IMR-90 (cell line): ENCODE measurements at regions not wholly inside any gene's neighbourhood (a gene's known extent, or its start where the extent isn't known, plus 50 kb on each side); places are given as distances from the start of the nearest gene placed in this dataset.

ENCODE experiments used
- ATAC-seq: fragments of 200-7000 bp; cut with Tn5 transposase; 2 replicates; pipeline ENCODE4 v1.9.1; 2020; ENCODE audit warnings: low read depth, mild to moderate bottlenecking, moderate library complexity
- BruUV-seq: library from RNA; stranded (reverse); fragments of 400-500 nt; replicated peaks from 2 replicates; lab custom pipeline; 2021; lab: Mats Ljungman, UMichigan
- CTCF ChIA-PET: fragments of 300-600 bp; formaldehyde crosslinking; extraction: SDS; loops from one replicate; lab custom pipeline; 2021; ENCODE audit warnings: antibody characterized with exemption; lab: Yijun Ruan, JAX
- POLR2A ChIA-PET: fragments of 300-600 bp; sonication (Branson Sonifier 250); formaldehyde crosslinking; loops from one replicate; lab custom pipeline; 2022; ENCODE audit warnings: antibody characterized with exemption; ENCODE audit not compliant: unreplicated experiment; lab: Charles Lee
- DNase-seq: peaks from one replicate; pipeline ENCODE4 v3.0.0; 2013
- H2AFZ ChIP-seq: replicated peaks from 2 replicates; pipeline ENCODE3; 2013; ENCODE audit warnings: low read length, mild to moderate bottlenecking; ENCODE audit not compliant: poor library complexity
- H2AK5ac ChIP-seq: 2 replicates; pipeline ENCODE4 v1.6.1; 2013; ENCODE audit warnings: low read depth, low read length, inconsistent platforms
- H2AK9ac ChIP-seq: replicated peaks from 2 replicates; pipeline ENCODE3; 2013; ENCODE audit warnings: mild to moderate bottlenecking, low read depth, low read length, moderate library complexity; ENCODE audit not compliant: poor library complexity
- H2BK120ac ChIP-seq: 2 replicates; pipeline ENCODE4 v1.6.1; 2013; ENCODE audit warnings: low read depth, low read length, inconsistent platforms
- H2BK15ac ChIP-seq: 3 replicates; pipeline ENCODE4 v1.6.1; 2013; ENCODE audit warnings: low read depth, low read length, inconsistent platforms
- H2BK20ac ChIP-seq: 2 replicates; pipeline ENCODE4 v1.6.1; 2013; ENCODE audit warnings: low read depth, mild to moderate bottlenecking, inconsistent platforms, low read length, moderate library complexity
- H2BK5ac ChIP-seq: 2 replicates; pipeline ENCODE4 v1.6.1; 2013; ENCODE audit warnings: mild to moderate bottlenecking, low read depth, low read length, inconsistent platforms; ENCODE audit not compliant: poor library complexity, severe bottlenecking
- H3K14ac ChIP-seq: replicated peaks from 2 replicates; pipeline ENCODE4 v1.6.1; 2013; ENCODE audit warnings: low read depth, low read length, inconsistent platforms
- H3K18ac ChIP-seq: 2 replicates; pipeline ENCODE4 v1.6.1; 2013; ENCODE audit warnings: low read depth, low read length, control low read depth
- H3K23ac ChIP-seq: 2 replicates; pipeline ENCODE4 v1.6.1; 2013; ENCODE audit warnings: low read depth, low read length, inconsistent platforms
- H3K27ac ChIP-seq: 2 replicates; pipeline ENCODE4 v1.5.1; 2013; ENCODE audit warnings: mild to moderate bottlenecking, control low read depth, low read length; ENCODE audit not compliant: insufficient read depth
- H3K27me3 ChIP-seq: 2 replicates; pipeline ENCODE4 v1.6.1; 2013; ENCODE audit warnings: low read length; ENCODE audit not compliant: control insufficient read depth, insufficient read depth
- H3K36me3 ChIP-seq: 2 replicates; pipeline ENCODE4 v1.6.1; 2013; ENCODE audit warnings: low read length, mixed read lengths; ENCODE audit not compliant: control insufficient read depth, insufficient read depth
- H3K4ac ChIP-seq: 2 replicates; pipeline ENCODE4 v1.6.1; 2013; ENCODE audit warnings: low read depth, low read length, inconsistent platforms
- H3K4me1 ChIP-seq: 2 replicates; pipeline ENCODE4 v1.6.1; 2013; ENCODE audit warnings: low read length, mixed read lengths; ENCODE audit not compliant: control insufficient read depth, insufficient read depth
- H3K4me2 ChIP-seq: 2 replicates; pipeline ENCODE4 v1.6.1; 2013; ENCODE audit warnings: low read depth, mild to moderate bottlenecking, control low read depth, low read length, moderate library complexity
- H3K4me3 ChIP-seq: 2 replicates; pipeline ENCODE4 v1.5.1; 2013; ENCODE audit warnings: low read depth, mild to moderate bottlenecking, control low read depth, low read length, moderate library complexity; ENCODE audit not compliant: insufficient read depth
- H3K56ac ChIP-seq: 2 replicates; pipeline ENCODE4 v1.6.1; 2013; ENCODE audit warnings: low read length, inconsistent platforms; ENCODE audit not compliant: insufficient read depth; ENCODE audit errors: extremely low read depth
- H3K79me1 ChIP-seq, 2 experiments: 2 replicates each; pipeline ENCODE4 v1.6.1; 2013; ENCODE audit warnings: low read length in 2 of 2, inconsistent platforms in 1 of 2, low read depth in 1 of 2
- H3K9ac ChIP-seq: 2 replicates; pipeline ENCODE4 v1.6.1; 2013; ENCODE audit warnings: low read depth, low read length, control low read depth
- H3K9me1 ChIP-seq: 2 replicates; pipeline ENCODE4 v1.6.1; 2013; ENCODE audit warnings: low read length, inconsistent platforms; ENCODE audit not compliant: insufficient read depth
- H3K9me3 ChIP-seq: 2 replicates; pipeline ENCODE4 v1.6.1; 2013; ENCODE audit warnings: low read length; ENCODE audit not compliant: control insufficient read depth, insufficient read depth
- H4K20me1 ChIP-seq: 2 replicates; pipeline ENCODE4 v1.6.1; 2013; ENCODE audit warnings: low read length, inconsistent platforms; ENCODE audit not compliant: insufficient read depth
- H4K5ac ChIP-seq: 2 replicates; pipeline ENCODE4 v1.6.1; 2013; ENCODE audit warnings: mild to moderate bottlenecking, low read depth, low read length, control low read depth
- H4K8ac ChIP-seq, 2 experiments: 2 replicates each; pipeline ENCODE4 v1.6.1; 2013; ENCODE audit warnings: low read depth in 2 of 2, low read length in 2 of 2, control low read depth in 1 of 2, inconsistent platforms in 1 of 2
- H4K91ac ChIP-seq: 2 replicates; pipeline ENCODE4 v1.6.1; 2013; ENCODE audit warnings: low read depth, low read length, inconsistent platforms; ENCODE audit not compliant: insufficient read depth
- BHLHE40 ChIP-seq: fragments of 150-350 bp; IDR thresholded peaks from 2 replicates; pipeline ENCODE4 v1.6.1; 2016; ENCODE audit warnings: mild to moderate bottlenecking, low read depth, low read length
- CEBPB ChIP-seq: IDR thresholded peaks from 2 replicates; pipeline ENCODE4 v1.6.1; 2012; ENCODE audit warnings: low read depth, low read length, improper control_type of control experiment
- CHD1 ChIP-seq: IDR thresholded peaks from 2 replicates; pipeline ENCODE4 v1.6.1; 2012; ENCODE audit warnings: low read depth, low read length, improper control_type of control experiment
- FOS ChIP-seq: fragments of 150-350 bp; IDR thresholded peaks from 2 replicates; pipeline ENCODE4 v1.6.1; 2016; ENCODE audit warnings: low read depth, low read length
- MAFK ChIP-seq: IDR thresholded peaks from 2 replicates; pipeline ENCODE4 v1.6.1; 2012; ENCODE audit warnings: low read depth, low read length, improper control_type of control experiment
- MAZ ChIP-seq: IDR thresholded peaks from 2 replicates; pipeline ENCODE4 v1.6.1; 2012; ENCODE audit warnings: low read depth, mild to moderate bottlenecking, low read length, improper control_type of control experiment, moderate library complexity, borderline replicate concordance
- MXI1 ChIP-seq: IDR thresholded peaks from 2 replicates; pipeline ENCODE4 v1.6.1; 2012; ENCODE audit warnings: low read depth, mild to moderate bottlenecking, low read length, moderate library complexity, borderline replicate concordance
- NFE2L2 ChIP-seq: fragments of 150-350 bp; IDR thresholded peaks from 2 replicates; pipeline ENCODE4 v1.6.1; 2016; ENCODE audit warnings: low read depth, mild to moderate bottlenecking, low read length
- POLR2A ChIP-seq: IDR thresholded peaks from 2 replicates; pipeline ENCODE4 v1.6.1; 2012; ENCODE audit warnings: mild to moderate bottlenecking, low read depth, low read length
- RAD21 ChIP-seq: IDR thresholded peaks from 2 replicates; pipeline ENCODE4 v1.6.1; 2012; ENCODE audit warnings: low read length, improper control_type of control experiment
- RCOR1 ChIP-seq: IDR thresholded peaks from 2 replicates; pipeline ENCODE4 v1.6.1; 2012; ENCODE audit warnings: mild to moderate bottlenecking, low read length, improper control_type of control experiment; ENCODE audit not compliant: insufficient replicate concordance
- RFX5 ChIP-seq: IDR thresholded peaks from 2 replicates; pipeline ENCODE4 v1.8.0; 2012; ENCODE audit warnings: low read depth, mild to moderate bottlenecking, low read length, moderate library complexity
- SMC3 ChIP-seq: fragments of 150-350 bp; IDR thresholded peaks from 2 replicates; pipeline ENCODE4 v1.6.1; 2016; ENCODE audit warnings: low read depth, mild to moderate bottlenecking, antibody characterized with exemption, low read length, moderate library complexity
- WGBS, 2 experiments: methylation state at CpG; one replicate each; pipeline versions ENCODE4 v1.1.5 to v1.1.7; 2013; ENCODE audit warnings: missing lambda C conversion rate in 2 of 2; ENCODE audit not compliant: insufficient read length in 1 of 2; ENCODE audit errors: extremely low coverage in 2 of 2; 5-methylcytosine and 5-hydroxymethylcytosine counted together
- dilution Hi-C: fragments of 300-500 bp; cut with HindIII; formaldehyde crosslinking; loops from one replicate; pipeline ENCODE4 v1.14.3; 2018; ENCODE audit warnings: low sequenced_read_pairs; ENCODE audit not compliant: unreplicated experiment
- in situ Hi-C: fragments of 300-500 bp; cut with MboI; formaldehyde crosslinking; loops from 3 replicates; pipeline ENCODE4 v1.14.3; 2019; ENCODE audit warnings: low sequenced_read_pairs, inconsistent platforms, mixed read lengths
- intact Hi-C: fragments of 100-400 bp; cut with micrococcal nuclease; formaldehyde crosslinking; loops from 2 replicates; pipeline ENCODE4 v1.10.0; 2022
- TF ChIP-seq, protein P1 (sequence below): fragments of 150-350 bp; IDR thresholded peaks from 2 replicates; pipeline ENCODE4 v1.6.1; 2016; ENCODE audit warnings: low read depth, mild to moderate bottlenecking, low read length, moderate library complexity, borderline replicate concordance
- TF ChIP-seq, protein P2 (sequence below): fragments of 150-350 bp; IDR thresholded peaks from 2 replicates; pipeline ENCODE4 v1.6.1; 2017; ENCODE audit warnings: mild to moderate bottlenecking, antibody characterized with exemption, low read length, low read depth
- TF ChIP-seq, protein P3 (sequence below): conservative IDR thresholded peaks from 2 replicates; pipeline ENCODE4 v1.5.1; 2012; ENCODE audit warnings: mild to moderate bottlenecking, low read depth, low read length, improper control_type of control experiment

DNA sequence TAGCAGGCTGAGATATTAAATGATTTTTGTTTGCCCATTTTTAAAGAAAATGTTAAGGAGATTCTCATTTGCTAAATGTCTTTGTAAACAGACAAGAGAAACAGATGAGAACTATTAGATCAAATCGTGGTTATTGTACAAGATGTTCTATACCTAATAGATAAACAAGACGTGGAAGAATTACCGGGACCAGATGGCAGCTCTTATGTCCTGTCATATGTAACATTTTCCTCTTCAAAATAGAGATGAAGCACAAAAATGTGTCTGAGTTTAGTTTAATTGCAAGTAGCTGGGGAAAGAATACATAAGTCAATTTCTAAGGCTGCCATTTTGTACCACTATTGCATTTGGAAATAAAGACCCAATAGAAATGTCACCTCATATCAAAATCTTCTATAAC is 553.7 kb downstream of the TUSC7 start:
- intact Hi-C loops, result no loop called here
- Histone ChIP-seq H3K9ac (no peak overlapping the region), H2AK5ac (no peak overlapping the region), H2AFZ (no peak overlapping the region), H3K4me2 (no peak overlapping the region), H4K8ac (no peak overlapping the region), H3K79me1 (no peaks in the 10 kb centered on the region), H2BK120ac (no peak overlapping the region), H2AK9ac (no peak overlapping the region), H4K20me1 (no peaks in the 10 kb centered on the region), H3K9me3 (no peaks in the 10 kb centered on the region), H2BK20ac (no peak overlapping the region), H4K5ac (no peak overlapping the region), H3K36me3 (no peaks in the 10 kb centered on the region), H3K4me1 (no peaks in the 10 kb centered on the region), H4K91ac (no peak overlapping the region), H3K4ac (no peak overlapping the region), H3K4me3 (no peak overlapping the region), H2BK5ac (no peak overlapping the region), H2BK15ac (no peak overlapping the region), H3K14ac (no peak overlapping the region), H3K23ac (no peak overlapping the region), H3K18ac (no peak overlapping the region), H3K9me1 (no peaks in the 10 kb centered on the region), H3K27ac (no peak overlapping the region), H3K27me3 (no peaks in the 10 kb centered on the region), H3K56ac (no peak overlapping the region)
- TF ChIP-seq MXI1 (no peak), RFX5 (no peak), RAD21 (no peak), CEBPB (no peak), RCOR1 (no peak), POLR2A (no peak), BHLHE40 (no peak), MAFK (no peak), CHD1 (no peak), NFE2L2 (no peak), MAZ (no peak), SMC3 (no peak), FOS (no peak)
- TF ChIP-seq, protein P1, sequence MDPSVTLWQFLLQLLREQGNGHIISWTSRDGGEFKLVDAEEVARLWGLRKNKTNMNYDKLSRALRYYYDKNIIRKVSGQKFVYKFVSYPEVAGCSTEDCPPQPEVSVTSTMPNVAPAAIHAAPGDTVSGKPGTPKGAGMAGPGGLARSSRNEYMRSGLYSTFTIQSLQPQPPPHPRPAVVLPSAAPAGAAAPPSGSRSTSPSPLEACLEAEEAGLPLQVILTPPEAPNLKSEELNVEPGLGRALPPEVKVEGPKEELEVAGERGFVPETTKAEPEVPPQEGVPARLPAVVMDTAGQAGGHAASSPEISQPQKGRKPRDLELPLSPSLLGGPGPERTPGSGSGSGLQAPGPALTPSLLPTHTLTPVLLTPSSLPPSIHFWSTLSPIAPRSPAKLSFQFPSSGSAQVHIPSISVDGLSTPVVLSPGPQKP, result no peak
- TF ChIP-seq, protein P2, sequence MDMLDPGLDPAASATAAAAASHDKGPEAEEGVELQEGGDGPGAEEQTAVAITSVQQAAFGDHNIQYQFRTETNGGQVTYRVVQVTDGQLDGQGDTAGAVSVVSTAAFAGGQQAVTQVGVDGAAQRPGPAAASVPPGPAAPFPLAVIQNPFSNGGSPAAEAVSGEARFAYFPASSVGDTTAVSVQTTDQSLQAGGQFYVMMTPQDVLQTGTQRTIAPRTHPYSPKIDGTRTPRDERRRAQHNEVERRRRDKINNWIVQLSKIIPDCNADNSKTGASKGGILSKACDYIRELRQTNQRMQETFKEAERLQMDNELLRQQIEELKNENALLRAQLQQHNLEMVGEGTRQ, result no peak
- TF ChIP-seq, protein P3, sequence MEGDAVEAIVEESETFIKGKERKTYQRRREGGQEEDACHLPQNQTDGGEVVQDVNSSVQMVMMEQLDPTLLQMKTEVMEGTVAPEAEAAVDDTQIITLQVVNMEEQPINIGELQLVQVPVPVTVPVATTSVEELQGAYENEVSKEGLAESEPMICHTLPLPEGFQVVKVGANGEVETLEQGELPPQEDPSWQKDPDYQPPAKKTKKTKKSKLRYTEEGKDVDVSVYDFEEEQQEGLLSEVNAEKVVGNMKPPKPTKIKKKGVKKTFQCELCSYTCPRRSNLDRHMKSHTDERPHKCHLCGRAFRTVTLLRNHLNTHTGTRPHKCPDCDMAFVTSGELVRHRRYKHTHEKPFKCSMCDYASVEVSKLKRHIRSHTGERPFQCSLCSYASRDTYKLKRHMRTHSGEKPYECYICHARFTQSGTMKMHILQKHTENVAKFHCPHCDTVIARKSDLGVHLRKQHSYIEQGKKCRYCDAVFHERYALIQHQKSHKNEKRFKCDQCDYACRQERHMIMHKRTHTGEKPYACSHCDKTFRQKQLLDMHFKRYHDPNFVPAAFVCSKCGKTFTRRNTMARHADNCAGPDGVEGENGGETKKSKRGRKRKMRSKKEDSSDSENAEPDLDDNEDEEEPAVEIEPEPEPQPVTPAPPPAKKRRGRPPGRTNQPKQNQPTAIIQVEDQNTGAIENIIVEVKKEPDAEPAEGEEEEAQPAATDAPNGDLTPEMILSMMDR, result no peak
- BruUV-seq, result no TSS peak
- no CpG with 5 or more reads among the region's 3 CpGs for WGBS, 2 experiments
- in situ Hi-C loops, result no loop called here
- CTCF ChIA-PET, result no interaction called here
- dilution Hi-C loops, result no loop called here
- no peak for DNase-seq
- POLR2A ChIA-PET, result no interaction called here
- ATAC-seq, result no peak
